ENCODE measurements at regions not wholly inside any gene's neighbourhood (a gene's known extent, or its start where the extent isn't known, plus 50 kb on each side); places are given as distances from the start of the nearest gene placed in this dataset.

GRCh38 chr1:239302696-239303095, 83.7 kb upstream of the CHRM3 start:
- H4K20me1 ChIP-seq (ENCODE audit: low read depth, low read length), result no peaks in the 10 kb centered on the region
- no peak overlapping the region for H3K4me3 ChIP-seq (ENCODE audit: insufficient read depth, low read length, poor library complexity, severe bottlenecking)
- no peaks in the 10 kb centered on the region for H3K79me2 ChIP-seq (ENCODE audit: insufficient read depth, low read length)
- no peaks in the 10 kb centered on the region for H3K9me3 ChIP-seq (ENCODE audit: insufficient read depth, low read length)
- H3K36me3 ChIP-seq (ENCODE audit: low read length), result no peaks in the 10 kb centered on the region
- H3K9ac ChIP-seq (ENCODE audit: low read length), result no peak overlapping the region
- no peaks in the 10 kb centered on the region for H3K9me2 ChIP-seq (replicated peaks; ENCODE audit: insufficient read depth, low read length)
- no peak for TF ChIP-seq EZH2phosphoT487 (conservative IDR thresholded peaks at IDR 0.05; ENCODE audit: low read length)
- TF ChIP-seq CTCF (IDR thresholded peaks at IDR 0.05; ENCODE audit: insufficient read depth, low read length, poor library complexity, severe bottlenecking), result no peak
- no peak overlapping the region for H2AFZ ChIP-seq (ENCODE audit: low read depth, low read length, severe bottlenecking)
- H3K27ac ChIP-seq (ENCODE audit: low read depth, low read length), result no peak overlapping the region
- no peaks in the 10 kb centered on the region for H3K27me3 ChIP-seq (ENCODE audit: low read length)
- H3F3A ChIP-seq (ENCODE audit: insufficient read depth), result no peaks in the 10 kb centered on the region
- no peak overlapping the region for H3K4me2 ChIP-seq (ENCODE audit: low read depth, low read length, poor library complexity, severe bottlenecking)

- H3K36me3 ChIP-seq (ENCODE audit: low read length), result no peaks in the 10 kb centered on the region
- H4K20me1 ChIP-seq (ENCODE audit: low read depth, low read length), result no peaks in the 10 kb centered on the region
- no peaks in the 10 kb centered on the region for H3K27me3 ChIP-seq (ENCODE audit: low read length)
- no peak overlapping the region for H2AFZ ChIP-seq (ENCODE audit: low read depth, low read length, severe bottlenecking)
- no peak overlapping the region for H3K4me3 ChIP-seq (ENCODE audit: insufficient read depth, low read length, poor library complexity, severe bottlenecking)
- TF ChIP-seq CTCF (IDR thresholded peaks at IDR 0.05; ENCODE audit: insufficient read depth, low read length, poor library complexity, severe bottlenecking) (no peak), EZH2phosphoT487 (conservative IDR thresholded peaks at IDR 0.05; ENCODE audit: low read length) (no peak)
- no peaks in the 10 kb centered on the region for H3K79me2 ChIP-seq (ENCODE audit: insufficient read depth, low read length)
- H3K27ac ChIP-seq (ENCODE audit: low read depth, low read length), result no peak overlapping the region
- no peak overlapping the region for H3K9ac ChIP-seq (ENCODE audit: low read length)
- H3K9me2 ChIP-seq (replicated peaks; ENCODE audit: insufficient read depth, low read length), result no peaks in the 10 kb centered on the region
- H3F3A ChIP-seq (ENCODE audit: insufficient read depth), result no peaks in the 10 kb centered on the region
- no peak overlapping the region for H3K4me2 ChIP-seq (ENCODE audit: low read depth, low read length, poor library complexity, severe bottlenecking)
- no peaks in the 10 kb centered on the region for H3K9me3 ChIP-seq (ENCODE audit: insufficient read depth, low read length)
Measured at GRCh38 chr1:239301251-239301650, 85.1 kb upstream of the CHRM3 start.

- Histone ChIP-seq H3K27ac (ENCODE audit: low read depth, low read length) (no peak overlapping the region), H3K9me3 (ENCODE audit: insufficient read depth, low read length) (no peaks in the 10 kb centered on the region), H2AFZ (ENCODE audit: low read depth, low read length, severe bottlenecking) (no peak overlapping the region), H4K20me1 (ENCODE audit: low read depth, low read length) (no peaks in the 10 kb centered on the region), H3K4me3 (ENCODE audit: insufficient read depth, low read length, poor library complexity, severe bottlenecking) (no peak overlapping the region), H3K36me3 (ENCODE audit: low read length) (no peaks in the 10 kb centered on the region), H3K4me2 (ENCODE audit: low read depth, low read length, poor library complexity, severe bottlenecking) (no peak overlapping the region), H3K27me3 (ENCODE audit: low read length) (no peaks in the 10 kb centered on the region), H3F3A (ENCODE audit: insufficient read depth) (no peaks in the 10 kb centered on the region), H3K9me2 (replicated peaks; ENCODE audit: insufficient read depth, low read length) (no peaks in the 10 kb centered on the region), H3K79me2 (ENCODE audit: insufficient read depth, low read length) (no peaks in the 10 kb centered on the region), H3K9ac (ENCODE audit: low read length) (no peak overlapping the region)
- TF ChIP-seq EZH2phosphoT487 (conservative IDR thresholded peaks at IDR 0.05; ENCODE audit: low read length) (no peak), CTCF (IDR thresholded peaks at IDR 0.05; ENCODE audit: insufficient read depth, low read length, poor library complexity, severe bottlenecking) (no peak)
Measured at GRCh38 chr1:239297910-239298309, 88.5 kb upstream of the CHRM3 start.
